AG04449 (cell line): ENCODE measurements at regions not wholly inside any gene's neighbourhood (a gene's known extent, or its start where the extent isn't known, plus 50 kb on each side); places are given as distances from the start of the nearest gene placed in this dataset.
"Not testable (repeated sequence)": the region's sequence is repeated elsewhere in the genome, so short reads cannot be mapped to it uniquely, and the experiment has no call there.

Experiments used
- CTCF ChIA-PET: fragments of 350-600 bp; formaldehyde crosslinking; extraction: SDS; loops from one replicate; lab custom pipeline; 2021; ENCODE audit warnings: antibody characterized with exemption; lab: Yijun Ruan, JAX
- POLR2A ChIA-PET: fragments of 400-600, 350-600 bp; formaldehyde crosslinking; extraction: SDS; loops from one replicate; lab custom pipeline; 2020; ENCODE audit warnings: antibody characterized with exemption, inconsistent platforms; lab: Yijun Ruan, JAX
- DNase-seq: peaks from one replicate; pipeline ENCODE4 v3.0.0-alpha.2; 2010; ENCODE audit warnings: low read depth, low spot score
- H3K4me3 ChIP-seq: 2 replicates; pipeline ENCODE4 v1.5.1; 2011; ENCODE audit warnings: low read depth, mild to moderate bottlenecking, control low read depth, low read length
- TF ChIP-seq, protein P1 (sequence below): IDR thresholded peaks from one replicate; pipeline ENCODE4 v1.5.1; 2011; ENCODE audit warnings: mild to moderate bottlenecking, moderate library complexity, low read length, control low read depth, inconsistent platforms; ENCODE audit not compliant: insufficient read depth; ENCODE audit errors: missing control alignments

DNA sequence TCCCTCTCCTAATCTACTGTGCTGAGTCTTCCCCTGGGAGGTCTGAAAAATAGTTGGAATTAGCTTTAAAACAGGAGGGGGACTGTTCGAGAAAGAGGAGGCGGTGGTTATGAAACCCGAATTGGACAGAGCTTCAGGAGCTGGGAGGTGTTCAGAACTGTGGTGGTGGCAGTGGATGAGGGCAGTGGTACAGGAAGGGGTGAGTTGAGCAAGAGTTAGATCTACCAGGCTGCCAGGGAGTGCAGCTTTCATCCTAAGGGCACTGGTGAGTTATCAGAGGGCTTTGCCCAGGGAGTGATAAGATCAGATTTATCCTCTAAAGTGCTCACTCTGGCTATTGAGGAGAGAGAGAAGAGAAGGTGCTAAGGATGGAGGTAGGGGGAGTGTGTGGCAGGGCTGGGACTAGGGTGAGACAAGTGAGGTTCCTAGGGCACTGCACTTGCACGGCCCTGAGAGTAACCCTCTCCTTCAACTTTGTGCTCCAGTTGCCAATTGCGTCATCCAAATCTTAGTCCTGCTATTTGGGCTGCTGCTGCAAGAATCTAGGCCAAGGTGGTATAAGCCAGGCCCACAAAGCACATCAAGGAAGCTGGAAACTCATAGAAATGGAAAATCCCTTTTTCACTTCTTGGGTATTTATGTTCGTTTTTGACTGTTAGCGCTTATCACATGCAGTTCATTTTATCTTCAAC is 540.3 kb downstream of the XYLT1 start:
- DNase-seq = no peak
- ChIA-PET POLR2A (no interaction called here), CTCF (no interaction called here)
- no peak overlapping the region for H3K4me3 ChIP-seq
- TF ChIP-seq, protein P1, sequence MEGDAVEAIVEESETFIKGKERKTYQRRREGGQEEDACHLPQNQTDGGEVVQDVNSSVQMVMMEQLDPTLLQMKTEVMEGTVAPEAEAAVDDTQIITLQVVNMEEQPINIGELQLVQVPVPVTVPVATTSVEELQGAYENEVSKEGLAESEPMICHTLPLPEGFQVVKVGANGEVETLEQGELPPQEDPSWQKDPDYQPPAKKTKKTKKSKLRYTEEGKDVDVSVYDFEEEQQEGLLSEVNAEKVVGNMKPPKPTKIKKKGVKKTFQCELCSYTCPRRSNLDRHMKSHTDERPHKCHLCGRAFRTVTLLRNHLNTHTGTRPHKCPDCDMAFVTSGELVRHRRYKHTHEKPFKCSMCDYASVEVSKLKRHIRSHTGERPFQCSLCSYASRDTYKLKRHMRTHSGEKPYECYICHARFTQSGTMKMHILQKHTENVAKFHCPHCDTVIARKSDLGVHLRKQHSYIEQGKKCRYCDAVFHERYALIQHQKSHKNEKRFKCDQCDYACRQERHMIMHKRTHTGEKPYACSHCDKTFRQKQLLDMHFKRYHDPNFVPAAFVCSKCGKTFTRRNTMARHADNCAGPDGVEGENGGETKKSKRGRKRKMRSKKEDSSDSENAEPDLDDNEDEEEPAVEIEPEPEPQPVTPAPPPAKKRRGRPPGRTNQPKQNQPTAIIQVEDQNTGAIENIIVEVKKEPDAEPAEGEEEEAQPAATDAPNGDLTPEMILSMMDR = no peak

DNA sequence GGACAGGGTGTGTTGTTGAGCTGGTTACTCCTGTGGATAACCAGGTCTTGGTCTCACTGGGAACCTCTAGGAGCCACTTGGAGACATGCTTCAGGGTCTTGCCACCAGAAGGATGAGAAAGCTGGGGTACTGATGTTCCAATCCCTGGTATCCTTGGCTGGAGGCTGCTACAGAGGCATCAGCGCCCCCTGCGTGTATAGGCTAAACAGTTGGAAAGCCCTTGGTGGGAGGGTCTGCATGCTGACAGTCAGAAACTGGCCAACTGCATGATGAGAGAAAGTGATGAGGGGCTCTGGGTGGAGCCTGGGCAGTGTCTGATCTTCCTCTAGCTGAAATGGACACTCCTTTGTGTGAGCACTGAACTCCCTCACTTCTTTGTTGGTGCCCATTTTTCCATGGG is 536.9 kb downstream of the XYLT1 start:
- TF ChIP-seq, protein P1 = no peak
- POLR2A ChIA-PET = no interaction called here
- CTCF ChIA-PET = no interaction called here
- DNase-seq = no peak
- no peak overlapping the region for H3K4me3 ChIP-seq

DNA sequence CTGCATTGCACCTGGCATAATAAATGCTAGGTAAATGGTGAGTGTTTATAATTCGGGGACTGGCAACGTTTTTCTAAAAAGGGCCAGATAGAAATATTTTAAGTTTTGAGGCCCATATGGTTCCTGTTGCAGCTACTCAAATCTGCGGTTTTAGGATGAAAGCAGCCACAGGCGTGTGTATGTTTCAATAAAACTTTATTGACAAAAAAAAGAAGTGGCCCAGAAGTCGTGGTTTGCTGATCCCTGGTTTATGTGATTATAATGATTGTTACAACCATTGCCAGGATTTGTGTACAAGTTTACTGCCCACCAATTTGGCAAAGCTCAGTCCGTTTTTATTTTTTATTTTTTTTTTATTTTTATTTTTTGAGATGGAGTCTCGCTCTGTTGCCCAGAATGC is 536.1 kb downstream of the XYLT1 start:
- ChIA-PET POLR2A (no interaction called here), CTCF (no interaction called here)
- no peak overlapping the region for H3K4me3 ChIP-seq
- DNase-seq = no peak
- TF ChIP-seq, protein P1 = no peak

DNA sequence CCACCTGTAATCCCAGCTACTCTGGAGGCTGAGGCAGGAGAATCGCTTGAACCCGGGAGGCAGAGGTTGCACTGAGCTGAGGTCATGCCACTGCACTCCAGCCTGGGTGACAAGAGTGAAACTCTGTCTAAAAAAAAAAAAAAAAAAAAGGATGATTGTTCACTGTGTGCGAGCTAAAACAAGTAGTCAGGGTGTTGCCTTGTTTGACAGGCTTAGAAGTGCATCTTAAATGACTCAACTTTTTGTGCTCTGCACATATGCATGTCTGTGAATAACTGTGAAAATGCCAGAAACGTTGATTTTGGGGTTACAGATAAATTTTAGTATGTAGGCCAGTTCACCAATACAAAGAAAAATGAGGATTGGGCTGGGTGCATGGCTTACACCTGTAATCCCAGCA is 534.9 kb downstream of the XYLT1 start:
- POLR2A ChIA-PET, H3K4me3 ChIP-seq: not testable (repeated sequence)

DNA sequence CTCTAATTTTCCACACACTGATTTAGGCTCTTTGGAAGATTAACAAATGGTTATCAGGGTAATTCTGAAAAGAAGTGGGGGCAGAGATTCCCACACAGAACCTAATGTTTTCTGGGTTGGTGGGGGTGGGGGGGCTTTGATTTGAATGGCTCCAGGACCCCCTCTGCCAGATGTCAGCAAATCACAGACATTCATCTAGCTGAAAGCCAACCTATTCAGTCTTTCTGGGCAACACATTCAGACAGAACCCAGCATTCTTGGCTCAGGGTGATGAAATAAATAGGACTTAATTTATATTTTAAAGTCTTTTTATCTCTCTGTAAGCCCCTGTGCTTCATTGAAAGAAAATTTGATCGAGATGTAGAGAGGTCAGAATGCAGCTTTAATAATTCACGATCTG is 533.2 kb downstream of the XYLT1 start:
- TF ChIP-seq, protein P1 = no peak
- POLR2A ChIA-PET = no interaction called here
- CTCF ChIA-PET = no interaction called here
- DNase-seq = no peak
- no peak overlapping the region for H3K4me3 ChIP-seq

More for the DNA sequence above, 534.9 kb downstream of the XYLT1 start:
- DNase-seq, CTCF ChIA-PET: not testable (repeated sequence)

DNA sequence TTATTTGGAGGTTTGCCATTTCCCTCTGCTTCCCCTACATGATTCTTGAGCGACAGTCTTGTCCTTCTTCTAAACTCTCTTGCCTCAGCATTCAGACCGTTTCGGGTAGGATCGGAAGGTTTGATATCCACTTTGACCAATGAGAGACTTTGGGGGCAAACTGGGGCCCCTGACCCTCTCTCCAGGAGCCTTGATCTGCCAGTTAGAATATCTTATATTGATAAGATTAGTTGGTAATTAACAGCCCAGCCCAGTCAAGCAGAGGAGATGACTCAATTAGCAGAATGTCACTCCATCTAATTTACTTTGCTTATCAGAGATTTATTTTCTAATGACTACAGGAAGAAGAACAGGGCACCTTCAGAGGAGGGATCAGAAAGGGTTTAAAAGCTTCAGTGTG is 532.8 kb downstream of the XYLT1 start:
- DNase-seq = no peak
- POLR2A ChIA-PET = no interaction called here
- TF ChIP-seq, protein P1 = no peak
- CTCF ChIA-PET = no interaction called here
- H3K4me3 ChIP-seq = no peak overlapping the region

DNA sequence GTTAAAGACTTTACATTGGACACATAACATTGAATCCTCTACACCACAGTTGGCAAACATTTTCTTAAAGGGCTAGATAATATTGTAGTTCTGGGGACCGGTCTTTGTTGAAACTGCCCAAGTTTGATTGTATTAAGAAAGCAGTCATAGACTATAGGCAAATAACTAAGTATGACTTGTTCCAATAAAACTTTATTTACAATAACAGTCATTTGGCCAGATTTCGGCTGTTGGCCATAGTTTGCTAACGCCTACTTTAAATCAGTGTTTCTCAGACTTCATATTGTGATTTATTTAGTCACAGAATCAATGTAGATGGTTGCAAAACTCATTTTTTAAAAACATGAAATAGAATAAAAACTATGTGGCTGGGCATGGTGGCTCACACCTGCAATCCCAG is 531.8 kb downstream of the XYLT1 start:
- CTCF ChIA-PET = no interaction called here
- TF ChIP-seq, protein P1 = no peak
- DNase-seq = no peak
- H3K4me3 ChIP-seq = no peak overlapping the region
- POLR2A ChIA-PET = no interaction called here
